ENCODE measurements at regions not wholly inside any gene's neighbourhood (a gene's known extent, or its start where the extent isn't known, plus 50 kb on each side); places are given as distances from the start of the nearest gene placed in this dataset.

DNA sequence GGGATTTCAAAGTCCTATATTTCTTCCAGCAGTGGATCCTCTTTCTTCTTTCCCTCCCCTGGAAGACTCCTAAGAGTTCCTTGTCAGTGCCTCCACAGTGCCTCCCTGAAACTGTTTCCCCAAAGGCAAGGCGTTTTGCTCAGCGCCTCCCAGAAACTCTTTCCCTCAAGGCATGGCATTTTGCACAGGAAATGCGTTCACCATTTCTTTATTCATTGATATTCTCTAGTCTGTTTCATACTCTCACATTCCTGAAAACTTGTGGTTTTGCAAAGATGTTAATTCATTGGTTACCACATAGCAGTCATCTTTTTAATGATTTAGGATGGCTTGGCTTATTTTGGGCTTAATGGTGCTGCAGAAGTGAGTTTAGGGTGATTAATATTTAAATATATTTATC, 177.3 kb upstream of the SLC10A2 start:
- no peak for DNase-seq (ENCODE audit: extremely low spot score)
- TF ChIP-seq, protein P1, sequence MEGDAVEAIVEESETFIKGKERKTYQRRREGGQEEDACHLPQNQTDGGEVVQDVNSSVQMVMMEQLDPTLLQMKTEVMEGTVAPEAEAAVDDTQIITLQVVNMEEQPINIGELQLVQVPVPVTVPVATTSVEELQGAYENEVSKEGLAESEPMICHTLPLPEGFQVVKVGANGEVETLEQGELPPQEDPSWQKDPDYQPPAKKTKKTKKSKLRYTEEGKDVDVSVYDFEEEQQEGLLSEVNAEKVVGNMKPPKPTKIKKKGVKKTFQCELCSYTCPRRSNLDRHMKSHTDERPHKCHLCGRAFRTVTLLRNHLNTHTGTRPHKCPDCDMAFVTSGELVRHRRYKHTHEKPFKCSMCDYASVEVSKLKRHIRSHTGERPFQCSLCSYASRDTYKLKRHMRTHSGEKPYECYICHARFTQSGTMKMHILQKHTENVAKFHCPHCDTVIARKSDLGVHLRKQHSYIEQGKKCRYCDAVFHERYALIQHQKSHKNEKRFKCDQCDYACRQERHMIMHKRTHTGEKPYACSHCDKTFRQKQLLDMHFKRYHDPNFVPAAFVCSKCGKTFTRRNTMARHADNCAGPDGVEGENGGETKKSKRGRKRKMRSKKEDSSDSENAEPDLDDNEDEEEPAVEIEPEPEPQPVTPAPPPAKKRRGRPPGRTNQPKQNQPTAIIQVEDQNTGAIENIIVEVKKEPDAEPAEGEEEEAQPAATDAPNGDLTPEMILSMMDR (IDR thresholded peaks at IDR 0.05; ENCODE audit: control extremely low read depth, extremely low read depth, low read depth, missing control alignments), result no peak
- ChIA-PET CTCF (no interaction called here), POLR2A (no interaction called here)

DNA sequence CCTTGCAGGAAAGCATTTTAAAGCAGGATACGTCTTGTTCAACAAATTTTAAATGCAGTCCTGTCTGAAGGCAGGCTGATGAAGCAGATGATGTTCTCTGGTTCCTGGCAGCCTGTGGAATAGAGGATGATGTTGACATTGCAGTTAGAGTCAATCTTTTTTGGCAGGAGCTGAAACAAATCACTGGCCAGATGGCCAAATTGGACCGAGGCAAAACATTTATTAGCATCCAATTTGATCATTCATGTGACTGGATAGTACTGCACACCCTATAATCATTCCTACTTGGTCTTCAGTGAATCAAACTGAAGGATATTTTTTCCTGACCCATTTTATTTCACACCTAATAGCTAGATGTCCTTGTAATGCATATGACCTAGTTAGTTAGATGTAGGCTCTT, 172.2 kb upstream of the SLC10A2 start:
- CTCF ChIA-PET, result no interaction called here
- no peak for DNase-seq (ENCODE audit: extremely low spot score)

GRCh38 chr13:103236213-103236612, 170.0 kb upstream of the SLC10A2 start:
- POLR2A ChIA-PET, result no interaction called here
- DNase-seq (ENCODE audit: extremely low spot score), result no peak
- CTCF ChIA-PET, result no interaction called here
- TF ChIP-seq, protein P1 (IDR thresholded peaks at IDR 0.05; ENCODE audit: control extremely low read depth, extremely low read depth, low read depth, missing control alignments), result no peak

More for the DNA sequence above, 172.2 kb upstream of the SLC10A2 start:
- POLR2A ChIA-PET, result no interaction called here
- TF ChIP-seq, protein P1 (IDR thresholded peaks at IDR 0.05; ENCODE audit: control extremely low read depth, extremely low read depth, low read depth, missing control alignments), result no peak

DNA sequence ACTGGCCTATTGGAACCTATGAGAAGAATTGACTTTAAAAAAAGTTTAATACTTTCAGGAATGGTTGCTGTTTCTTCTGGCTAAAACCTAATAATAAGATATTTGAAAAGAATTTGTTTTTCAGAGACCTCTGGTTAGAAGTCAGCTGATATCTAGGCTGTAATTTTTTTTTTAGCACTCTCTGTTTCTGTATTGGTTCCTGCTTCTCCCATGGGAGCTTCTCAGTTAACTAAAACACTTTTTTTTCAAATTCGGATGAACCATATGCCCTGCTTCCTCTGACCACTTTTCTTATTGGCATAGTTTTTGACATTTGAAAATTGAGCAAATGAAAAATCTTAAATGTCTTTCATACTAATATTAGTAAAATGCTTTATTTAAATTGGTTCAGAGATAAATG, 163.5 kb upstream of the SLC10A2 start:
- ChIA-PET CTCF (no interaction called here), POLR2A (no interaction called here)
- DNase-seq (ENCODE audit: extremely low spot score), result no peak
- TF ChIP-seq, protein P1 (IDR thresholded peaks at IDR 0.05; ENCODE audit: control extremely low read depth, extremely low read depth, low read depth, missing control alignments), result no peak

DNA sequence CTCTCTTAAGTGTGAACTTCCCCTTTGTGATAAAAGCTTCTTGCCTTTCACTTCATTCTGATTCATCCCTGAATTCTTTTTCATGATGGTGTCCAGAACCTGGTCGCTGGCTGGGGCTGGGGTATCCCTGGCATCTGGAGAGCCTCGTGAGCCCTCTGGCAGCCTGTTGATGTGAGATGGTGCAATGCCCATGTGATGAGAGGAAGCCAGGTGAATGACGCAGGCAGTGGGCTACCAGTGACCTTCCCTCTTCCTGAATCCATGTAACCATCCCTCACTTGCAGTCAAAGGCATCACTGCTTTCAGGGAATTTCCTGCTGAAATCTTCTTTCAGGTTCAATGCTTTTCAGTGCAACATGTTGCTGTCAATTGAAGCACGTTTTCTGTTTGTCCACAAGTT, 158.6 kb upstream of the SLC10A2 start:
- DNase-seq (ENCODE audit: extremely low spot score), result no peak
- ChIA-PET CTCF (interaction anchor here (1.3 kb wide), 1 partner anchor 34 kb away, joined by 3 read pairs; no protein-coding TSS in a partner anchor), POLR2A (no interaction called here)
- TF ChIP-seq, protein P1 (IDR thresholded peaks at IDR 0.05; ENCODE audit: control extremely low read depth, extremely low read depth, low read depth, missing control alignments), result no peak

GRCh38 chr13:103222683-103223082, 156.5 kb upstream of the SLC10A2 start:
- ChIA-PET CTCF (no interaction called here), POLR2A (no interaction called here)
- TF ChIP-seq, protein P1 (IDR thresholded peaks at IDR 0.05; ENCODE audit: control extremely low read depth, extremely low read depth, low read depth, missing control alignments), result no peak
- no peak for DNase-seq (ENCODE audit: extremely low spot score)

DNA sequence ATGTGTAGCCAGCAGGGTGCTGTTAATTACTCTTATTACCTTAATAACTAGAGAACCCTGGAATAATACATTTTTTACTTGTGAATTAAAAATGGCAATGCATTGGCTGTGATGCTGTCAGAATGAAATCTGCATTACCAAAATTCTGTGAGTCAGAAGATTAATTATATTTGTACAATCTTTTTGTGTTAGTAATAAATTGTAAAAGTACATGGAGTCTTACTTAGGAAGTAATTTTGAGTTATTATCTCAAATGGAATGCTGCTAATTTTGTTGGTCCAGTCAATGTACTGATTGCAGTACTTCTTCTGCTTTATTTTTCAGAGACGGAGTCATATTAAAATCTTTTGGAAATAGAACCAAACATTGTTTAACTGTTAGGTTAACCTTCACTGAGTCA, 152.0 kb upstream of the SLC10A2 start:
- CTCF ChIA-PET, result no interaction called here
- POLR2A ChIA-PET, result interaction anchor here (0.7 kb wide), 1 partner anchor 1903 kb away, joined by 3 read pairs; no protein-coding TSS in a partner anchor

More for the DNA sequence above, 152.0 kb upstream of the SLC10A2 start:
- DNase-seq (ENCODE audit: extremely low spot score), result no peak
- TF ChIP-seq, protein P1 (IDR thresholded peaks at IDR 0.05; ENCODE audit: control extremely low read depth, extremely low read depth, low read depth, missing control alignments), result no peak
